Pancreas (tissue), 10 donors: ENCODE measurements at regions not wholly inside any gene's neighbourhood (a gene's known extent, or its start where the extent isn't known, plus 50 kb on each side); places are given as distances from the start of the nearest gene placed in this dataset.

Experiments used
- ATAC-seq, 4 donors: fragments of 200-7000 bp; cut with Tn5 transposase; one replicate each; pipeline versions ENCODE4 v1.8.0 to v1.9.1; 2020; ENCODE audit warnings: mild to moderate bottlenecking in 4 of 4, moderate library complexity in 4 of 4
- DNase-seq, 6 donors: peaks; one replicate each; pipeline ENCODE4 v3.0.0-alpha.2; 2020
- FAIRE-seq: peaks from 2 replicates; lab custom pipeline; 2012; peaks lifted over from hg19 to GRCh38; lab: Jason Lieb, UNC
- H3K27ac ChIP-seq, 4 donors: fragments of 200-600 bp; sonication (generic); 1 replicate in 3 of 4; 2 replicates in 1 of 4; pipeline versions ENCODE4 v1.5.0 to v1.8.0; 2020
- H3K27me3 ChIP-seq, 4 donors: fragments of 200-600 bp; one replicate each; pipeline ENCODE4 v1.8.0; 2021
- H3K36me3 ChIP-seq, 3 donors: fragments of 200-600 bp; sonication (generic) in 1 of 3; one replicate each; pipeline versions ENCODE4 v1.5.0 to v1.8.0; 2020 to 2021
- H3K4me1 ChIP-seq, 3 donors: fragments of 200-600 bp; one replicate each; pipeline ENCODE4 v1.8.0; 2021
- H3K4me3 ChIP-seq, 4 donors: fragments of 200-600 bp; sonication (generic) in 2 of 4; one replicate each; pipeline versions ENCODE4 v1.5.0 to v1.8.0; 2020 to 2021
- H3K9me3 ChIP-seq, 4 donors: fragments of 200-600 bp; one replicate each; pipeline ENCODE4 v1.8.0; 2021
- WGBS, 2 donors: extraction: QIAGEN DNeasy Blood & Tissue Kit; methylation state at CpG; one replicate each; pipeline ENCODE4 v1.1.7; 2013; 5-methylcytosine and 5-hydroxymethylcytosine counted together
- intact Hi-C, 3 donors: fragments of 100-400 bp; cut with DNase I; formaldehyde crosslinking; loops; one replicate each; pipeline versions ENCODE4 v1.11.1 to v1.14.2; 2022
- TF ChIP-seq, protein P1 (sequence below), 4 donors: fragments of 200-600 bp; sonication (generic) in 3 of 4; IDR thresholded peaks; one replicate each; pipeline versions ENCODE4 v1.5.0 to v1.8.0; 2021; ENCODE audit warnings: antibody characterized with exemption in 4 of 4
- donor health status: healthy with polysubstance abuse.
- donor health status: DM: no; HTN: no; CAD: no; lungs with moderate emphysema.
- donor health status: DM: no; HTN: no; CAD: no.
- donor health status: control.
- donor health status: control.
- donor health status: Bipolar disorder and iron deficiency.
- donor health status: DM: yes; HTN: yes; CAD: no.
- donor health status: DM: no; HTN: no; CAD: no.
- donor health status: DM: no; HTN: no; CAD: no.
- donor health status: DM: yes; HTN: yes; CAD: no.

DNA sequence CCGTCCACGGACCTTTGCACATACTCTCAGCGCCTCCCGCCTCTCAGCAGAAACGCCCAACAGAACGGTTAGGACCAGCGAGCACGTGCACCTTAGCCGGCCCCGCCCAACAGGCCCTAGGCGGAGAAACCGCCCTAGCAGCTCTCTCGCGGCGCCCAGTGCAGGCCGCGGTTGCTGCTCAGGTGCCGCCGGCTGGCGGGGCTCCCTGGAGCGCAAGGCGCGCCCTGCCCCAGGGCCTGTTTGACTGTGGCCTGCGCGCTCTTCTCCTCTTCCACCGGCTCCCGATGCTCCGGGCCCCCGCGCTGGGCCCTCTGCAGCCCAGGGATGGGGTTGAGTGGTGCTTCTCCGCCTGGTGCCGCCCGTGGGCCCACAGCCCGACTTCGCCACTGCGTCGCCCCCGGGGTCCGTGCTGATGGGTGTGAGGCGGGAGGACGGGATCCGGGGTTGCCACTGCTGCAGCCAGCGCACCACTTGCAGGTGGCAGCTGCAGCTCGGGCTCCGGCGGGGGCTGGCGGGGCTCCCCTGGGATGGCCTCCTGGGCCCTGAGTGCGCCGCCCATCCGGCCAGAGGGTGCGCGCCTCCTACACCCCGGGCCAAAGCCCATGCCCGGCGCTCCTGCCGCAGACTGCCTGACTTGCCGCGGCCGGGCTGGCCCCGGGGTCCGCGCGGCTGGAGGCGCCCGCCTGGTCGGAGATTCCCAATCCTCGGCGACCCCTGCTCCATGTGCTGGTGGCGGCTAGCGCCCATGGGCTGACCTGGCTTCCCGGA lies 1889.4 kb upstream of the CDH9 start:
- 37 to 70% methylated on average over 60 to 71 of the region's 71 CpGs for WGBS, 2 donors
- H3K4me3 ChIP-seq = no peak overlapping the region
- no peaks in the 10 kb centered on the region for H3K9me3 ChIP-seq
- TF ChIP-seq, protein P1, sequence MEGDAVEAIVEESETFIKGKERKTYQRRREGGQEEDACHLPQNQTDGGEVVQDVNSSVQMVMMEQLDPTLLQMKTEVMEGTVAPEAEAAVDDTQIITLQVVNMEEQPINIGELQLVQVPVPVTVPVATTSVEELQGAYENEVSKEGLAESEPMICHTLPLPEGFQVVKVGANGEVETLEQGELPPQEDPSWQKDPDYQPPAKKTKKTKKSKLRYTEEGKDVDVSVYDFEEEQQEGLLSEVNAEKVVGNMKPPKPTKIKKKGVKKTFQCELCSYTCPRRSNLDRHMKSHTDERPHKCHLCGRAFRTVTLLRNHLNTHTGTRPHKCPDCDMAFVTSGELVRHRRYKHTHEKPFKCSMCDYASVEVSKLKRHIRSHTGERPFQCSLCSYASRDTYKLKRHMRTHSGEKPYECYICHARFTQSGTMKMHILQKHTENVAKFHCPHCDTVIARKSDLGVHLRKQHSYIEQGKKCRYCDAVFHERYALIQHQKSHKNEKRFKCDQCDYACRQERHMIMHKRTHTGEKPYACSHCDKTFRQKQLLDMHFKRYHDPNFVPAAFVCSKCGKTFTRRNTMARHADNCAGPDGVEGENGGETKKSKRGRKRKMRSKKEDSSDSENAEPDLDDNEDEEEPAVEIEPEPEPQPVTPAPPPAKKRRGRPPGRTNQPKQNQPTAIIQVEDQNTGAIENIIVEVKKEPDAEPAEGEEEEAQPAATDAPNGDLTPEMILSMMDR (IDR thresholded peaks at IDR 0.05) = no peak
- no peak for ATAC-seq
- intact Hi-C loops = no loop called here
- H3K4me1 ChIP-seq = no peaks in the 10 kb centered on the region
- no peak for FAIRE-seq
- no peaks in the 10 kb centered on the region for H3K27me3 ChIP-seq
- no peaks in the 10 kb centered on the region for H3K36me3 ChIP-seq
- H3K27ac ChIP-seq = no peak overlapping the region
- DNase-seq = peak in 1 of 6 donors; percentile 59

DNA sequence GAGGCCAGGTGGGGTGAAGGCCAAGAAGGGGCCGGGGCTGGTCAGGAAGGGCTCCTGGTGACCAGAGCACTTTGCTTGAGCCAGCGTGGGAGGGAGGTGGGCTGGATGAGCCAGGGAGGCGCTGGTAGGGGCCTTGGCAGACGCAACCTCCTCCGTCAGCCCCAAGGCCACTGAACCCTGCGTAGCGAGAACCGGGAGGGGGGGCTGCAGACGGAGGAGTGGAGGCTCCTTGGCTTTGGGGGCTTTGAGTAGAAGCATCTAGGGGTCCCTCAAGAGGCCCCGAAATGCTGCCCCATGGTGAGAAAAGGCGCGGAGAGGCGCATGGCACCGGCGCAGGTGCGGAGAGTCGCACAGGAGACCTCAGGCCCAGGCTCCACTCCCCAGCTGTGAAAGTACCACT lies 1888.0 kb upstream of the CDH9 start:
- H3K27ac ChIP-seq = no peak overlapping the region
- WGBS, 2 donors = 82 to 94% methylated on average over 17 of the region's 17 CpGs
- H3K27me3 ChIP-seq = no peaks in the 10 kb centered on the region
- FAIRE-seq (no peak), DNase-seq (peak in 1 of 6 donors; percentile 51), ATAC-seq (no peak)
- no peaks in the 10 kb centered on the region for H3K9me3 ChIP-seq
- H3K36me3 ChIP-seq = no peaks in the 10 kb centered on the region
- TF ChIP-seq, protein P1 (IDR thresholded peaks at IDR 0.05) = no peak
- H3K4me1 ChIP-seq = no peaks in the 10 kb centered on the region
- intact Hi-C loops = no loop called here
- H3K4me3 ChIP-seq = no peak overlapping the region

DNA sequence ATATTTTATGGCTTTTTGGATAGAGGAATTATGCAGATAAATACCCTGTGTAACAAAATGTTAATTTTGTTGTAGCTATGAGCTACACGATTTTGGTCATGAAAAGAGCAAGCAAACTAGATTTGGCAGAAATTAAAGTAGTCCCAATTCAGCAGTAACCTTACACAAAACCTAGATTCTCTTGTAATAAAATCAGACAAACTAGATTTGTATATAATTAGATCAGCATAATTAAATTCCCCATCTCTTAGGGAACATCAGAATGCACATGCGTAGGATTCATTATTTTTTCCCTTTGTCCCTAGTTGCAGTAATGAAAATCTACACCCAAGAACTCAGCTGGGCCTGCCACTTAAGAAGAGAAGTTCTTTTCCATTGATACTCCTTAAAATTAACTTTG lies 1879.2 kb upstream of the CDH9 start:
- no peak for ATAC-seq
- no peaks in the 10 kb centered on the region for H3K9me3 ChIP-seq
- H3K36me3 ChIP-seq = no peaks in the 10 kb centered on the region
- FAIRE-seq = no peak
- intact Hi-C loops = no loop called here
- no peak overlapping the region for H3K27ac ChIP-seq
- H3K4me3 ChIP-seq = no peak overlapping the region
- no peaks in the 10 kb centered on the region for H3K27me3 ChIP-seq
- no peaks in the 10 kb centered on the region for H3K4me1 ChIP-seq
- 67 to 78% methylated on average over 2 of the region's 2 CpGs for WGBS, 2 donors
- TF ChIP-seq, protein P1 (IDR thresholded peaks at IDR 0.05) = no peak
- no peak for DNase-seq

DNA sequence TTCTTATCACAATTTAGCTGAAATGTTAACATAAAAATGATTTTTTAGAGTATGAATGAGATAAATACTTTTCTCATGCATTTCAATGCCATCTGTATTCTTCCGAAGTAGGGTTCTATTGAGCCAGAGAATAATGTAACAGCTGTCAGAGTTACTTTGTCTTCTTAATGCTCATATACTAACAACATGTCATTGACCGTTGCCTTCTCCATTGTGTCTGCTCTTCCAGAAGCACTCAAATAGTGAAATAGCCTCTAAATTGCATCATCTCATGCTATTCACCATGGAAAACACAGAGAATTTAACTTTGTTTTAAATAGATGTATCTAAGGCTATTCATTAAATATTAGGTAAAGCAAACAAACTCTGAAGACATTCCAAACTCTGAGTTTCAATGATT lies 1875.9 kb upstream of the CDH9 start:
- DNase-seq (no peak), ATAC-seq (no peak), FAIRE-seq (no peak)
- no peaks in the 10 kb centered on the region for H3K9me3 ChIP-seq
- no peak overlapping the region for H3K27ac ChIP-seq
- H3K36me3 ChIP-seq = no peaks in the 10 kb centered on the region
- no peaks in the 10 kb centered on the region for H3K4me1 ChIP-seq
- 27 to 39% methylated on average over 2 of the region's 2 CpGs for WGBS, 2 donors
- TF ChIP-seq, protein P1 (IDR thresholded peaks at IDR 0.05) = no peak
- intact Hi-C loops = no loop called here
- H3K4me3 ChIP-seq = no peak overlapping the region
- H3K27me3 ChIP-seq = no peaks in the 10 kb centered on the region

DNA sequence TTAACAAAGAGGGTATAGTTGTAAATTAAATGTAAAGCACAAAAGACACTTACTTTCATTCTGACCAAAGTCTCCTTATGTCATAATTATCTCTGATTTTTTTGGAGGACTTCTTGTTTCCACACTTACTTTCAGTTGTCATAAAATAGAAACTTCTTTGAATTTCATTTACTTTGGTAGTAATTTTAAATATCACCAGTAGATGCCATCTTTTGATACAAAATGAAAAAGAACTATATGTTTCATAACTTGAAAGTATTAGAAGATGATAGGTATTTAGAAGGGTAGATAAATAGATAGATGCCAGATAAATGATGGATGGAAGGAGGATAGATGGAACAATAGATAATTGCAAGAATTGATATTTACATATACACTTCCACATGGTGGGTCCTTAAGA lies 1865.3 kb upstream of the CDH9 start:
- Histone ChIP-seq H3K36me3 (no peaks in the 10 kb centered on the region), H3K27ac (no peak overlapping the region), H3K9me3 (no peaks in the 10 kb centered on the region), H3K27me3 (no peaks in the 10 kb centered on the region), H3K4me1 (no peaks in the 10 kb centered on the region), H3K4me3 (no peak overlapping the region)
- FAIRE-seq = no peak
- TF ChIP-seq, protein P1 (IDR thresholded peaks at IDR 0.05) = no peak
- no peak for ATAC-seq
- intact Hi-C loops = no loop called here
- no peak for DNase-seq
